Activated naive CD8-positive, alpha-beta T cell (primary cell): ENCODE measurements at regions not wholly inside any gene's neighbourhood (a gene's known extent, or its start where the extent isn't known, plus 50 kb on each side); places are given as distances from the start of the nearest gene placed in this dataset.
"Not testable (repeated sequence)": the region's sequence is repeated elsewhere in the genome, so short reads cannot be mapped to it uniquely, and the experiment has no call there.

Source experiments
- H3K27ac Mint-ChIP-seq: one replicate; pipeline ENCODE4 v1.8.0; 2021; ENCODE audit warnings: mixed read lengths
- H3K27me3 Mint-ChIP-seq: one replicate; pipeline ENCODE4 v1.8.0; 2021; ENCODE audit warnings: mixed read lengths
- H3K36me3 Mint-ChIP-seq: one replicate; pipeline ENCODE4 v1.8.0; 2021; ENCODE audit warnings: mixed read lengths
- H3K4me1 Mint-ChIP-seq: one replicate; pipeline ENCODE4 v1.8.0; 2021; ENCODE audit warnings: low read depth, mixed read lengths
- H3K4me3 Mint-ChIP-seq: one replicate; pipeline ENCODE4 v1.8.0; 2021; ENCODE audit warnings: mild to moderate bottlenecking, mixed read lengths
- H3K9me3 Mint-ChIP-seq: one replicate; pipeline ENCODE4 v1.8.0; 2021; ENCODE audit warnings: low read depth, mixed read lengths

DNA sequence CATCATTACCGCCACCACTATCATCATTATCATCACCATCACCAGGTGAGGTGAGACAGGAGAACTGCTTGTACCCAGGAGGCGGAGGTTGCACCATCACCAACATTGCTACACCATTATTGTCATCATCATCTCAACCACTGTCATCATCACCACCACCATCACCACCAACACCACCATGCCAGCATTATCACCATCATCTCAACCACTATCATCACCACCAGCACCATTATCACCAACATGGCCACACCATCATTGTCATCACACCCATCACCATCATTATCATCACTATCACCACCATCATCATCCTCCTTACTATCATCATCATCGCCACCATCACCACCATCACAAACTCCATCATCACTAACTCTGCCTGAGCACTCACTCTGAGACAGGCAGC is 661.8 kb upstream of the DEFB115 start:
- no peak overlapping the region for H3K4me3 Mint-ChIP-seq
- no peaks in the 10 kb centered on the region for H3K36me3 Mint-ChIP-seq
- no peaks in the 10 kb centered on the region for H3K4me1 Mint-ChIP-seq
- H3K27me3 Mint-ChIP-seq = no peaks in the 10 kb centered on the region
- H3K27ac Mint-ChIP-seq = no peak overlapping the region
- H3K9me3 Mint-ChIP-seq = no peaks in the 10 kb centered on the region

DNA sequence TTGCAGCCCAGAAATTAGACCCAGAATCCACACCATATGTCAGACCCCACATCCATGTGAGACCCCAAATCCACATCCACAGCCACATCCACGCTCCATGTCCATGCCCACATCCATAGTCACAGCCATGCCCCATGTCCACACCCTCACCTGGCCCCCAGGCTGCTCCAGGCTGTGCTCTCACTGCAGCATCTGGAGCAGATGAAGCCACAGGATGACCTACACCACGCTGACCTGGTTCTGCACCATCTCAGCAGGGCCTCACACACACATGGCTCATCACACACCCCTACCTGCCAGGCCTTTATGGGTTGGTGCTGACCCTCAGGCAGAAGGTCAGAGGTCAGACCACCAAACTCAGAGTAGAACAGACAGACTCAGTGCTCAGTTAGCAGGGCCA is 660.0 kb upstream of the DEFB115 start:
- not testable (repeated sequence) for H3K27me3 Mint-ChIP-seq, H3K4me1 Mint-ChIP-seq, H3K36me3 Mint-ChIP-seq, H3K27ac Mint-ChIP-seq, H3K4me3 Mint-ChIP-seq, H3K9me3 Mint-ChIP-seq

DNA sequence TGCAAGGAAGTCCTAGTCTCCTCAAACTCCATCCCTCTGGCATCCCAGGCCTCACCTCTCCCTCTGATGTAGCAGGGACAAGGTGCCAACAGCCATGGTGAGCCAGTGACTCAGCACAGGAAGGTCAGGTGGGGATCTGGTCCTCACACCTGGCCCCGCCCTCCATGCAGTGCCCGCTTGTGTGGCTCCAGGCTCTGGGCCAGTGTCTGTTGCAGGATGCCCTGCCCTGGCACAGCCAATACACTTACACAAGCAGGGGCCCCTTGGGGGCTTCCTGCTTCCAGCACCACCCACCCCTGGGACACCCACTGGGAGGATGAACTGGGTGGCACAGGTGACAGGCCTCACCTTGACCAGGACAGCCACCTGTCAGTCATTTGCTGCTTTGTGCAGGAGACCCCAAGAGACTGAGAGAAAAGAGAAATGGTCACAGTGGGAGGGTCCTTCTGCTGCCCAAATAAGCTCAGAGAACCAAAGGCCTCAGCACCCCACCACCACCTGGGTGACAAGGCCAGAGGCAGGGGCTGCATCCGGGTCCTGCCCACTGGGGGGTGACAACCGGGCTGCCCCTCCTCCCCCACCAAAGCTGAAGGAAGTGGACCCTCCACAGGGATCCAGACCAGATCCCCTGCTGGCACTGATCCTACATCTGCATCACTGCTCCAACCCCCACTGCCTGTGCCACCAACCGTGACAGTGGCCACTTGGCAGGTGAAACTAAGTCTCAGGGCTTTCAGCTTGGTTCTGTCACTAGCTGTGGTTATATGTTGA is 658.8 kb upstream of the DEFB115 start:
- peaks cover 2% of the 10 kb centered on the region for H3K27me3 Mint-ChIP-seq
- no peak overlapping the region for H3K27ac Mint-ChIP-seq
- H3K36me3 Mint-ChIP-seq = no peaks in the 10 kb centered on the region
- H3K4me1 Mint-ChIP-seq = no peaks in the 10 kb centered on the region
- H3K9me3 Mint-ChIP-seq = peaks cover 6% of the 10 kb centered on the region
- no peak overlapping the region for H3K4me3 Mint-ChIP-seq

DNA sequence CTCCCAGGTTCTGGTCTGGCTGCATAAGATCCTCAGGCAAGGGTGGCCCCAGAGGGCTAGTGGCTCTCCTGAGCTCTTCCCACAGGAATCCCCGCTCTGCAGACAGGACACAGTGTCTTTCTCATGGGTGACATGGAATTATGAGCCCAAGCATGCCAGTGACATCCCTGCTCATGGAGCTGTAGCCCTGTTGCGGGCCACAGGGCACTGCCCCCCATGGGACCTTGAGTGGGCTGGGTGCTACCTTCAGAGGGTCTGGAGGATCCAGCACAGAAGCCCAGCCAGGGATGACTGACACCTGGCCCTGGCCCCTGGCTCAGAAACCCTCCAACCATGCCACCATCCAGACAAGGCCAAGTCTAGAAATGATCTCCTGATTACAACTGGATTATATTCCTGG is 657.5 kb upstream of the DEFB115 start:
- no peaks in the 10 kb centered on the region for H3K36me3 Mint-ChIP-seq
- H3K4me3 Mint-ChIP-seq = no peak overlapping the region
- no peak overlapping the region for H3K27ac Mint-ChIP-seq
- H3K27me3 Mint-ChIP-seq = peaks cover 2% of the 10 kb centered on the region
- H3K4me1 Mint-ChIP-seq = no peaks in the 10 kb centered on the region
- H3K9me3 Mint-ChIP-seq = peaks cover 10% of the 10 kb centered on the region

DNA sequence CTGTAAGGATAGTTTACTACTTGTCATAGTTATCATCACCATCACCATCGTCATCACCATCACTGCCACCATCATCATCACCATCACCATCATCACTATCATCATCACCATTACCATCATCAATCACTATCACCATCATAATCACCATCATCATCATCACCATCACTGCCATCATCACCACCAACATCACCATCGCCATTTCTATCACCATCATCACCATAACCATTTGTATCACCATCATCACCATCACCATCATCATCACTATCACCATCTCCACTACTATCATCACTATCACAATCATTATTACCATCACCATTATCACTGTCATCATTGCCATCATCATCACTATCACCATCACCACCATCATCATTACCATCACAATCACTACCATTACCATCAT is 655.5 kb upstream of the DEFB115 start:
- peaks cover 15% of the 10 kb centered on the region for H3K9me3 Mint-ChIP-seq
- no peaks in the 10 kb centered on the region for H3K4me1 Mint-ChIP-seq
- no peak overlapping the region for H3K4me3 Mint-ChIP-seq
- peaks cover 2% of the 10 kb centered on the region for H3K27me3 Mint-ChIP-seq
- no peaks in the 10 kb centered on the region for H3K36me3 Mint-ChIP-seq
- H3K27ac Mint-ChIP-seq = no peak overlapping the region

DNA sequence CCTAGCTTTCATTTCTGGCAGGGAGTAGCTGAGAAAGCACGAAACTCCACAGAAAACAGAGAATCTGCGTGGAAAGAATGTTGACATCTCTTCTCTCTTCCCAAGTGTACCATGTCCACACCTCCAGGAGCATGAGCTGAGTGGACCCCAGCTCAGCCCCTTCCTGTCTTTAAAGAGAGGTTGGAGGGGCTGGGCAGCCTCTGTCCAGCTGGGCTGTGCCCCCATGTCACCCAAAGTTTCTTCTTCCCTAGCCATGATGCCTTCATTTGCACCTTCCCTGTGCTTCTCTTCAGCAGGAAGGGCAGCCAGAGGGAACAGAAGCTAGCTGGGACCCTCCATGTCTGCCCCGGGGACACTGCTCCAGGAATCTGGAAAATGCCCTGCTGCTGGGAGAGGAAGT is 655.0 kb upstream of the DEFB115 start:
- Mint-ChIP-seq H3K9me3 (peaks cover 15% of the 10 kb centered on the region), H3K4me3 (no peak overlapping the region), H3K27me3 (peaks cover 2% of the 10 kb centered on the region), H3K4me1 (no peaks in the 10 kb centered on the region), H3K36me3 (no peaks in the 10 kb centered on the region), H3K27ac (no peak overlapping the region)

DNA sequence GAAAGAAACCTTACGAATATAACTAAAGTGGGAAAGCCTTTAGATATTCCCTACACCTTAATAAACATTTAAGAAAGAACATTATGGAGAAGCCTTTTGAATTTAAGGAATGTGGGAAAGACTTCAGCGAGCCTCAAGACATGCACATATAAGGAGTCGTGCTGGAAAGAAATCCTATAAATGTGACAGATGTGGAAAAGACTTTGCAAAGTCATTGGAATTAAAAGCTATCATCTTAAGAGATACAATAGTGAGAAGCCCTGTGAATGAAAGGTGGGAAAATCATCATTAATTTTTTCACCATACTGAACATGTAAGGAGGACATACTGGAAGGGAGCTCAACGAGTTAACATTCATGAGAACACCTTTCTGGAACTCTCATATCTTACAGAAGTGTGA is 650.5 kb upstream of the DEFB115 start:
- no peak overlapping the region for H3K4me3 Mint-ChIP-seq

DNA sequence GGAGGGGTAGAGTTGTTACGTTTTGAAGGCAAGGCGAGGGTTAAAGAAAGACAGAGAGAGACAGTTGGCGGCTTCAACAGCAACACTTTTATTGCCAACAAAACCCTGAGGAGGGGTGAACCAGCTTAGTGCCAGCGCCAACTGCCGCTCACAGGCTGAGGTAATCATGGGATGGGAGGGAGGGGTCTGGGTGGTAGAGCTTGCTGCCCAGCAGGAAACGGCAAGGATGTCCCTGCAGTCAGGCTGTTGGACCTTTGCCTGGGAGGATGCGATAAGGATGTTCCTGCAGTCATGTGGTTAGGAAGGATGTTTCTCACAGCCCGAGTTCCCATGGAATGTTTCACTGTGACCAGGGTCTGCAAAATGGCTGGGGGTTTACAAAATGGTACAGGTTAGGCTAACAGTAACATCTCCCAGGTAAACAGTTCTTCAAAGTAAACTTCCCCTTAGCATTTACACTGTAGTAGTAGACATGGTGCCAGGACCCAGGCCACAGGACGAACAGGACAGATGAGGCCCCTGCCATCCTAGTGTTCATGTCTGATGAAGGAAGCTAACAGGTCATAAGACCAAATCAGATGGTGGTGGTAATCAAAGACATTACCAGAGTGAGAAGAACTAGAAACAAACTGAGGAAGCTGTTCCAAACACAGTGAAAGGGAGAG is 647.3 kb upstream of the DEFB115 start:
- H3K27me3 Mint-ChIP-seq = no peaks in the 10 kb centered on the region
- H3K9me3 Mint-ChIP-seq = peaks cover 6% of the 10 kb centered on the region
- H3K36me3 Mint-ChIP-seq = no peaks in the 10 kb centered on the region
- no peaks in the 10 kb centered on the region for H3K4me1 Mint-ChIP-seq
- H3K27ac Mint-ChIP-seq = no peak overlapping the region
- H3K4me3 Mint-ChIP-seq = no peak overlapping the region

More for the DNA sequence above, 650.5 kb upstream of the DEFB115 start:
- Mint-ChIP-seq H3K27me3 (peaks cover under 1% of the 10 kb centered on the region), H3K4me1 (no peaks in the 10 kb centered on the region), H3K36me3 (no peaks in the 10 kb centered on the region), H3K9me3 (peaks cover 13% of the 10 kb centered on the region), H3K27ac (no peak overlapping the region)

DNA sequence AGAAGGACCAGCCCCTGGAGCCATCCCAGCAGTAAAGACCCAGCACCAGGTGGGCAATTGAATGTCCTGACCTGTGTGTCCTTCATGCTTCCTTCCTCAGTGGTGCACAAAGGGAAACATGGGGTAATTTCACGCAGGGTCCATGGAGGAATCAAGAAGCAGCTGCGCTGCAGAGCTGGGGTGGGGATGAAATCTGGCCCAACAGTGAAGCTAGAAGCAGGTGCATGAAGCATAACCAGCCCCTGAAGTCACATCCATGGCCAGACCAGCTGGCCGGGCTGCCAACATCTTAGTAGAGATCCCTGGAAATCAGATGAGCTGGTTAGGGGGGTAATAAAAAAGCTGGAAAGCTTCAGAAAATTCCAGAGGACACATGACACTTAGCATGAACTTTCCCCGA is 646.7 kb upstream of the DEFB115 start:
- Mint-ChIP-seq H3K27ac (no peak overlapping the region), H3K9me3 (peaks cover 6% of the 10 kb centered on the region), H3K4me3 (no peak overlapping the region), H3K36me3 (no peaks in the 10 kb centered on the region), H3K27me3 (no peaks in the 10 kb centered on the region), H3K4me1 (no peaks in the 10 kb centered on the region)

DNA sequence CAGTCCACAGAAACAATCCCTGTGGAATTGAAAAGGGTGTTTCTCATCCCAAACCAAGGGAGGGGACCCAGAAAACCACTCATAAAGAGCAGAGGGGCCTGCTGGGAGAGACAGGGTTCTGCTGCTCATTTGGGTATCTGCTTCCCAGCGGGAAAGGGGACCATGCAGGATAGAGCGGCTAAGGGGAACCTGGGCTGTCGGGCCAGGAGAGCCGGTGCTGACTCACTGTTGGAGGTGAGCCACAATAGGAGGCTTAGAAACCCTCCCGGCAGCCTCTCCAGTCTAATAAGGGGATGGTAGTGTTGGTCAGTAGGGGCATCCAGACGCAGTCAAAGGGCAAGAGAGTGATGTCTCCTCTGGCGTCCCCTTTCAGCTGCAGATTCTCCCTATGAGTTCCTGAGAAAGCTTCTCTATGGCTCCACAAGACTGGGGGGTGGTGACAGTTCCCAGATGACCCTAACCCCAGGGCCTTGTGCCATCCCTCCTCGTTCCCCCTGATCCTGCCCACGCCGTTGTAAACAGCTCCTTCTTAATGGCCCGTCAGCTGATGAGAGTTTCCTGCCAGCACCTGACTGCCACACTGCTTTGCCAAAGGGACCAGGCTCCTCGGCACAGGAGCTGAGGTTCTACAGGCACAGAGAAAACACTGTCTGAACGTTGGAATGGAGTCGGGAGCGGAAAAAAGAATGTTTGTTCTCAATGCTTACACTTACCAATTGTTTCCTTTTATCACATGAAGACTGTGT is 646.1 kb upstream of the DEFB115 start:
- Mint-ChIP-seq H3K27ac (no peak overlapping the region), H3K9me3 (peaks cover 1% of the 10 kb centered on the region), H3K27me3 (no peaks in the 10 kb centered on the region), H3K4me1 (no peaks in the 10 kb centered on the region), H3K4me3 (no peak overlapping the region), H3K36me3 (no peaks in the 10 kb centered on the region)

DNA sequence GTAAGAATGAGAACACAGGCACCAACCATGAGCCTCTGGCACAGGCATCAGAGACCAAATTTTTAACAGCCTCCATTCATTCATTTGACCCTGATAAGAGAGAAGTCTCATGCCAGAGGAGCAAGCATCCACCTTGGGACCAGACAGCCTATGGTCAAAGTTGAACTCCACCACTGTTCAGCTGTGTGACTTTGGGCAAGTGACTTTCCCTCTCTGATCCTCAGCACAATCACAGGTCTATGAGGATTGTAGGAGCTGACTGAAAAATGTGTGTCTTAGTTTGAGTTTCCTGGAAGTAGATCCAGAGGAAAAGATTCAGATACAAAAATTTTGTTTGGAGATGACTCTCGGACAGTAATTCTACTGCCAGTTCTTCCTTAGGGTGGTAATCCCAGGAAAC is 645.1 kb upstream of the DEFB115 start:
- Mint-ChIP-seq H3K4me1 (no peaks in the 10 kb centered on the region), H3K36me3 (no peaks in the 10 kb centered on the region), H3K9me3 (no peaks in the 10 kb centered on the region), H3K27me3 (no peaks in the 10 kb centered on the region), H3K27ac (no peak overlapping the region), H3K4me3 (no peak overlapping the region)

DNA sequence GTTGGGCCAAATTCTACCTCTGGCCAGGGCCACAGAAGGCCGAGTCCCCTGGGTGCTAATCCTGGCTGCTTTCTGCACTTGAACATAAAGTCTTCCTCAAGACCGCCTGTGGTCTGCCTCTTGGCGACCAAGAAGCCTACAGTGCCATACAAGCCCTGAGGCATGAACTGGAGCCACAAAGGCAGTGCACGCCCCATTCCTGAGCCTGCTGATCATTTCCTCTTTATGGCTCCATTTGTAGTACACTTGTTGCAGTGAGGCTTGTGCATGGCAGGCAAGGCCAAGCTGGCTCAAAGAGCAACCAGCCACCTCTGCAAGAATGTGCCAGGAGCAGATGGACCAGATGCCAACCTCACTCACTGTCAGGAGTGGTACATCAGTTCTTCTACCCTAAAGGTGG is 636.1 kb upstream of the DEFB115 start:
- not testable (repeated sequence) for H3K27me3 Mint-ChIP-seq, H3K4me3 Mint-ChIP-seq, H3K9me3 Mint-ChIP-seq, H3K27ac Mint-ChIP-seq, H3K36me3 Mint-ChIP-seq, H3K4me1 Mint-ChIP-seq

DNA sequence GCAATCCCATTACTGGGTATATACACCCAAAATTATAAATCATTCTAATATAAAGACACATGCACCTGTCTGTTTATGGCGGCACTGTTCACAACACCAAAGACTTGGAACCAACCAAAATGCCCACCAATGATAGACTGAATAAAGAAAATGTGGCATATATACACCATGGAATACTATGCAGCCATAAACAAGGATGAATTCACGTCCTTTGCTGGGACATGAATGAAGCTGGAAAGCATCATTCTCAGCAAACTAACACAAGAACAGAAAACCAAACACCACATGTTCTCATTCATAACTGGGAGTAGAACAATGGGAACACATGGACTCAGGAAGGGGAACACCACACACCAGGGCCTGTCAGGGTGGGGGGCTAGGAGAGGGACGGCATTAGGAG is 633.2 kb upstream of the DEFB115 start:
- H3K27ac Mint-ChIP-seq, H3K9me3 Mint-ChIP-seq, H3K36me3 Mint-ChIP-seq, H3K27me3 Mint-ChIP-seq, H3K4me1 Mint-ChIP-seq, H3K4me3 Mint-ChIP-seq: not testable (repeated sequence)

DNA sequence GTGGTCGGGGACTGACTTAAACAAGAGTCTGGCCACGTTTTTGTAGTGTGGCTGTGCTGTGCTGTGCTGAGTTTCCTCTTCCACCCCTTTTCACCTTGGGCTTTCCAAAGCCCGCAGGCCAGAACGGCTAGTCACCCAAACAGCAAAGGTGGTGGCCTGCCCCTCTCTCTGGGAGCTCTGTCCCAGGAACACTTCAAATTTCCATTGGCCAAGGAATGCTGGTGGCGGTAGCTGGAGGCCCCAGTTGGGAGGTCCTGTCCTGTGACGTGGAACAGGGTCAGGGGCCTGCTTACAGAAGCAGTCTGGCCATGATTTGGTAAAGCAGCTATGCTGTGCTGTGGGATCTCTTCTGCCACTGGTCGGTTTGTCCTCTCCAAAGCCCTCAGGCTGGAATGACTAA is 628.1 kb upstream of the DEFB115 start:
- H3K9me3 Mint-ChIP-seq, H3K4me3 Mint-ChIP-seq, H3K27ac Mint-ChIP-seq, H3K4me1 Mint-ChIP-seq, H3K36me3 Mint-ChIP-seq, H3K27me3 Mint-ChIP-seq: not testable (repeated sequence)

DNA sequence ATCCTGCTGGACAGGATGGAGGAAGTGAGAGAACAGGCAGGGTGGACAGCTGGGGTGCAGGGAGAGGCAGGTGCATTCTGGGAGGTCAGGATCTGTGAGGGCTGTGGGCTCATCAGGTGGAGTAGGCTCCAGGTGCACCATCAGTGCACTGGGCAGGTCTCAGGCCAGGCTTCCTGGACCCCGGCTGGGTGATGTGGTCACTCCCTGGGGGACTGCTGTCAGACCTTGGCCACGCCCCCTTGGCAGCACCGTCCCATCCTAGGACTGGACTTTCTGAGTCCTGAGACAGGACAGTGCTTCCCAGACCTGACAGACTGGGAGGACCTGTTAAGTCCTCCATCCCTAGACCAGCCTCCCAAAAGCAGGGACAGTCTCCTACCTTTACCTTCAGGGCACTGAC is 626.7 kb upstream of the DEFB115 start:
- H3K27me3 Mint-ChIP-seq = no peaks in the 10 kb centered on the region
- peaks cover 4% of the 10 kb centered on the region for H3K9me3 Mint-ChIP-seq
- no peak overlapping the region for H3K27ac Mint-ChIP-seq
- H3K4me1 Mint-ChIP-seq = no peaks in the 10 kb centered on the region
- no peaks in the 10 kb centered on the region for H3K36me3 Mint-ChIP-seq
- H3K4me3 Mint-ChIP-seq = no peak overlapping the region
